ENCODE measurements at regions not wholly inside any gene's neighbourhood (a gene's known extent, or its start where the extent isn't known, plus 50 kb on each side); places are given as distances from the start of the nearest gene placed in this dataset.

GRCh38 chr9:1738511-1739100 is 276.5 kb upstream of the SMARCA2 start:
- DNase-seq (ENCODE audit: low read depth in 1 of 2, low spot score in 1 of 2) = no peak

DNA sequence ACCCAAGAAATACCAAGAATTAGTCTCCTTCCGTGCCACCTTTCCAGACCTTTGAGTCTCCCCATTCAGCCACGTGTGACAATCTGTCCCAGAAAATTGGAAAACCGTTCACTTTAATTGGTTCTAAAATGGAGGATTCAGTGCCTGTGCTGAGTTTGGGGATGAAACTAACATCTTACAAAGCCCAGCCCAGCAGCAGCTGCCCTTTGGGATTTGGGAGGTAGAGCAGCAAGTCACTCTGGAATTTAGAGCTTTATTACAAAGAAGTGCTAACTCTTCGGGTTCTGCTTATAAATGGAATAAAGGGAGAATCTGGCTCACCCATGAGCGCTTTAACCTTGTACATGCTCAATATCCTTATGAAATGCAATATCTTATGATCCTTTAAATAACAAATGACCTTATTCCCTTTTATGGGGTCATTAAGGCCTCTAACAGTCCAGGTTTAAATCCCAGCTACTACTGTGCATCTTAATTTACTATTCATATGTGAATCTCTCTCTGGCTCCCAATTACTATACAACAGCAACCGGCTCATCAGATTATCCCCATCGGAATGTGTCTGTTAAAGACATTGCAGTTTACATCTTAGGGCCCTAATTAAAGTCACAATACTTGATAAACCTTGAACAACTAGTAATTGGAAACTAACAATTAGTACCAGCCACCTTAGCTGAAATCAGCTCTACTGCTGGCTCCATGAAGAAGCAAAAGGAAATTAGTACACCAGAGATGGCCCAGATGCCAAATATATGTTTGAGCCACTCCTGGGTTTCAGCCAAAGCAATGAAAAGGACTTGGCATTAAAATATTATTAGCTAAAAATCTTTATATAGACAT is 271.8 kb upstream of the SMARCA2 start:
- no peak for DNase-seq (ENCODE audit: low read depth in 1 of 2, low spot score in 1 of 2)

GRCh38 chr9:1745980-1746379 is 269.2 kb upstream of the SMARCA2 start:
- no peak for DNase-seq (ENCODE audit: low read depth in 1 of 2, low spot score in 1 of 2)

- no peak for DNase-seq (ENCODE audit: low read depth in 1 of 2, low spot score in 1 of 2)
These were observed 267.7 kb upstream of the SMARCA2 start for GRCh38 chr9:1747417-1747967.

GRCh38 chr9:1748407-1748806 is 266.7 kb upstream of the SMARCA2 start:
- no peak for DNase-seq (ENCODE audit: low read depth in 1 of 2, low spot score in 1 of 2)

- no peak for DNase-seq (ENCODE audit: low read depth in 1 of 2, low spot score in 1 of 2)
These were observed 258.0 kb upstream of the SMARCA2 start for GRCh38 chr9:1757186-1757585.

DNA sequence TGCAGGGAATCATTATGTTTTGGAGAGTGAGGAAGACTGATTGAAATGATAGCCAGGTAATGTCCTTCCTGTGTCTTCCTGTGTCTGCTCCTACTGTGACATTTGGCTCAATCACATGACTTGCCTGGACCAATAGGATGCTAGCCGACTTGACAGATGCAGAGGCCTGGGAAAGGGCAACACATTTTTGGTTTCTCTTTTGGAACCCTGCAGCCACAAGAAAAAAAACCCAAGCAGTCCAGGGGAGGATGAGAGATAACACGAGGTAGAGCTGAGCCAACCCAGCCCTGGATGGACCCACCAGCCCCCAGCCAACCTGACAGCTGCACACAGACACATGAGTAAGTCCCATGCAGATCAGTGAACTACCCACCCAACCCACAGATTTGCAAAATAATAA is 256.1 kb upstream of the SMARCA2 start:
- no peak for DNase-seq (ENCODE audit: low read depth in 1 of 2, low spot score in 1 of 2)

DNA sequence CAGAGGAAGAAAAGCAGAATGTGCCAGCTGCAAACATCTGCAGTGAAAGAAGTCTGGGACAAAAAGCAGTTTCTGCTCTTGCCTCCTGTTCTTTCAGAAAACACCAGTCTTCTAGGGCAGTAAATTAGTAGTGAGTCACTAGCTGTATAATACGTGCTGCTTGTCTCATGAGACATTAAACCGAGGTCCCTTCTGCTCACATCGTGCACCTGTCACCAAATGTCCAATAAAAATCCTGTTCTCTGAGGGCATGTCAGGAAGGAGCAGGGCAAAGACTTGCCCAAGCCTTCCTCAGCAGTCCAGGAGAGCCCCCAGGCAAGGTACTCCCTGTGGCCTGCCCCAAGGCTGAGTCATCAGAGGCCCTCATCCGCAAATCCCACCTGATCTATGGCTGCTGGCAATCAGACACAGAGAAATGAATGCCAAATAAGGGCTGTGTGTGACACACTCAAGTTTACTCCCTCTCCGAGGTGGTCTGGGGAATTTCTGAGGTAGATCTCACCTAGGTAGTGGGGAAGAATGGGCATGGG is 255.3 kb upstream of the SMARCA2 start:
- DNase-seq (ENCODE audit: low read depth in 1 of 2, low spot score in 1 of 2) = no peak

GRCh38 chr9:1761807-1762206 is 253.3 kb upstream of the SMARCA2 start:
- no peak for DNase-seq (ENCODE audit: low read depth in 1 of 2, low spot score in 1 of 2)

DNA sequence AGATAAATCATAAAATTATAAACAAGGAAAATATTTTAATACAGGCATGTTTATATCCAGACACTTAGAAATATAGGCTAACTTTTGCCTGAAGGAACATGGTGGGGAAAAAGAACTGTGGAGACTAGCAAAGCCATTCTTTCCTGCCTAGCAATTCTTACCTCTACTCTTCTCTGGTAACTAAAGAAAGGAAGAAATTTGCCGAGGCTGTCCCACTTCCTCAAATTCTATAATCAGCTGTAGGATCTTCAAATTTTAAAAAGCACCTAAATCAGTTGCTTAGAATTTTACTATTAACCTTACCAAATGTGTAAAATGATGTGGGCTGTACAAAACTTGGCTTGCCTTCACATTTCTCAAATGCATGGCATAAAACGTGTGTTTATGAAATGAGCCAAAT is 249.1 kb upstream of the SMARCA2 start:
- DNase-seq (ENCODE audit: low read depth in 1 of 2, low spot score in 1 of 2) = no peak

DNA sequence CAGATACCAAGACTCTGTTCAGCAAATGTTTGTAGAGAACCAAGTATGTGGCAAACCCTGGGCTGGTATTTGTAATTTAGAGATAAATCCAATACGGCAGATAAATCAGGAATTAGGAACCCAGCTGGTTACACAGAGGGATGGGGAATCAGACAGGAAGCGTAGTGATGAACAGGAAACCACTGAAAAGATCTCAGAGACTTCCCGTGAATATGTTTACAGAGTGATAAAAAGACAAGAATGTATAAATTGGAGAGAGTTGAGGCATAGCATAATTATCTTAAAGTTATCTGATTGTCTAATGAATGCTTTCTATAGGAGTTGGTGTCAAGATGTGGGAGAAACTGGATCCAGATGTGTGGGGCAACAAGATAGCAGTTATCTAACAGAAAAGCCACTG is 246.6 kb upstream of the SMARCA2 start:
- no peak for DNase-seq (ENCODE audit: low read depth in 1 of 2, low spot score in 1 of 2)

- no peak for DNase-seq (ENCODE audit: low read depth in 1 of 2, low spot score in 1 of 2)
These were observed 243.9 kb upstream of the SMARCA2 start for GRCh38 chr9:1771094-1771789.

GRCh38 chr9:1775230-1775629 is 239.9 kb upstream of the SMARCA2 start:
- DNase-seq (ENCODE audit: low read depth in 1 of 2, low spot score in 1 of 2) = no peak

DNA sequence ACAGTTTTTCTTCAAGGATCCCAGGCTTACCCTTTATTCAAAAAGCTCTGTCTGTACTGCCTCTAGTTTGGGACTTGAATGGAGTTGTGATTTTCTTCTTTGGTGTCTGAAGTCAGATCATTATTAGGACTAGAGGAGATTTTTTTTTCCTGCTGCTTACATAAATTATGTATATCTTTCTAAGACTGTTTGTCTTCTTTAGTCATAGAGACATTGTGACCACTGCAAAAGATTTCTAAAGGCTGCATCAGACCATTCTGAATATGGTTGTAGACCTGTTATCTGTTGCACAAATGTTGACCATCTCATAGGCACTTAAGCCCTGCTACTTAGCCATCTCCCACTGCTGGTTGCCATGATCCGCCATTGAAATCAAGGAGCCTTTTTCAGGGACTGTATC is 238.5 kb upstream of the SMARCA2 start:
- DNase-seq (ENCODE audit: low read depth in 1 of 2, low spot score in 1 of 2) = no peak

GRCh38 chr9:1791191-1791590 is 224.0 kb upstream of the SMARCA2 start:
- no peak for DNase-seq (ENCODE audit: low read depth in 1 of 2, low spot score in 1 of 2)

GRCh38 chr9:1794547-1795270 is 220.4 kb upstream of the SMARCA2 start:
- no peak for DNase-seq (ENCODE audit: low read depth in 1 of 2, low spot score in 1 of 2)

GRCh38 chr9:1804128-1804865 is 210.8 kb upstream of the SMARCA2 start:
- no peak for DNase-seq (ENCODE audit: low read depth in 1 of 2, low spot score in 1 of 2)

- no peak for DNase-seq (ENCODE audit: low read depth in 1 of 2, low spot score in 1 of 2)
These were observed 185.4 kb upstream of the SMARCA2 start for GRCh38 chr9:1829719-1830118.

GRCh38 chr9:1832960-1833359 is 182.2 kb upstream of the SMARCA2 start:
- no peak for DNase-seq (ENCODE audit: low read depth in 1 of 2, low spot score in 1 of 2)

DNA sequence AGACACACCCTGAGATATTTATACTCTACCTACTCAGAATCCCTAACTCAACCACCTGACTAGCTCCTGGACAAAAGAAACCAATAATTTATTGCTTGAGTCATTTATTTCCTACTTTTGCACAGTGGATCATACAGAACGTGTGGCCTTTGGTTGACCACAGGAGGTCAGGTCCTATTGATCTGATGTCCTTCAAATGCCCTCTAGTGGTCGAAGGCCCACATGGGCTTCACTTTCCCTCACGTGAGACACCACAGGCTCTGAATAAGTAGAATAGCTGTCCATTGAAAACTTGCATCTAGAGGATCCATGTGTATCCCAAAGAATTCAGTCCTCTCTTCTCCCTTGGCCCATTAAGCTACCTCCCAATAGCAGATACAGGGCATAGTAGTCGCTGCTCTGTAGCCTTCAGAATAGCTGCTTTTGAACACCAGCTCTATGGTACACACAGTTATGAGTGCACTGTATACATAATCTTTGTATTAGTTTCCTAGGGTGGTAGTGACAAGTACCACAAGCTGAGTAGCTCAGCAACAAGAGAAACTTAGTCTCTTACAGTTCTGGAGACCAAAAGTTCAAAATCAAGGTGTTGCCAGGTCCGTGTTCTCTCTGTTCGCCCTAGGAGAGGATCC is 177.6 kb upstream of the SMARCA2 start:
- DNase-seq (ENCODE audit: low read depth in 1 of 2, low spot score in 1 of 2) = no peak

Data from activated CD4-positive, alpha-beta T cell treated with anti-CD3 and anti-CD28 coated beads, Interleukin-2, amount 50 U/mL, for 24 hours (primary cell).